MM.1S (cell line): ENCODE measurements at regions not wholly inside any gene's neighbourhood (a gene's known extent, or its start where the extent isn't known, plus 50 kb on each side); places are given as distances from the start of the nearest gene placed in this dataset.
"Not testable (repeated sequence)": the region's sequence is repeated elsewhere in the genome, so short reads cannot be mapped to it uniquely, and the experiment has no call there.

Experiments
- DNase-seq: peaks from one replicate; pipeline ENCODE4 v3.0.0-alpha.2; 2015
- H2AFZ ChIP-seq: fragments of 300-600 bp; sonication (generic); 2 replicates; pipeline ENCODE4 v1.6.0; 2016; ENCODE audit warnings: antibody characterized with exemption, low read length
- H3F3A ChIP-seq: fragments of 300-600 bp; sonication (generic); 2 replicates; pipeline ENCODE4 v1.6.1; 2016; ENCODE audit warnings: mild to moderate bottlenecking, antibody characterized with exemption, low read length, moderate library complexity, mixed read lengths; ENCODE audit not compliant: insufficient read depth
- H3K27ac ChIP-seq: fragments of 300-600 bp; sonication (generic); 2 replicates; pipeline ENCODE4 v1.5.1; 2016; ENCODE audit warnings: mild to moderate bottlenecking, low read length
- H3K27me3 ChIP-seq: fragments of 300-600 bp; sonication (generic); replicated peaks from 2 replicates; pipeline ENCODE4 v1.6.0; 2016; ENCODE audit warnings: low read length; ENCODE audit not compliant: insufficient read depth
- H3K36me3 ChIP-seq: fragments of 300-600 bp; sonication (generic); replicated peaks from 2 replicates; pipeline ENCODE4 v1.6.1; 2016; ENCODE audit warnings: mild to moderate bottlenecking, low read length, mixed read lengths; ENCODE audit not compliant: insufficient read depth
- H3K4me1 ChIP-seq: fragments of 300-600 bp; sonication (generic); 2 replicates; pipeline ENCODE4 v1.6.1; 2016; ENCODE audit warnings: low read length, mixed read lengths
- H3K4me2 ChIP-seq: fragments of 300-600 bp; sonication (generic); 2 replicates; pipeline ENCODE4 v1.6.0; 2016; ENCODE audit warnings: low read depth, low read length
- H3K4me3 ChIP-seq: fragments of 300-600 bp; sonication (generic); 2 replicates; pipeline ENCODE4 v1.5.1; 2016; ENCODE audit warnings: low read length, mixed read lengths
- H3K79me2 ChIP-seq: fragments of 300-600 bp; sonication (generic); 2 replicates; pipeline ENCODE4 v1.6.1; 2016; ENCODE audit warnings: mixed run types, low read length, mixed read lengths
- H3K9ac ChIP-seq: fragments of 300-600 bp; sonication (generic); 2 replicates; pipeline ENCODE4 v1.6.1; 2016; ENCODE audit warnings: low read length, mixed read lengths
- H3K9me2 ChIP-seq: fragments of 300-600 bp; sonication (generic); replicated peaks from 2 replicates; pipeline ENCODE4 v1.6.1; 2016; ENCODE audit warnings: mild to moderate bottlenecking, low read length, mixed read lengths; ENCODE audit not compliant: insufficient read depth
- H3K9me3 ChIP-seq: fragments of 300-600 bp; sonication (generic); replicated peaks from 2 replicates; pipeline ENCODE4 v1.6.1; 2016; ENCODE audit warnings: mild to moderate bottlenecking, low read length, mixed read lengths; ENCODE audit not compliant: insufficient read depth
- H4K20me1 ChIP-seq: fragments of 300-600 bp; sonication (generic); 2 replicates; pipeline ENCODE4 v1.6.1; 2016; ENCODE audit warnings: mild to moderate bottlenecking, low read length, moderate library complexity, mixed read lengths; ENCODE audit not compliant: insufficient read depth
- EZH2 ChIP-seq: fragments of 300-600 bp; sonication (generic); optimal IDR thresholded peaks from 2 replicates; pipeline ENCODE3; 2017; ENCODE audit warnings: low read depth, mild to moderate bottlenecking, antibody characterized with exemption, low read length, mixed read lengths
- EZH2phosphoT487 ChIP-seq: fragments of 300-600 bp; sonication (generic); IDR thresholded peaks from 2 replicates; pipeline ENCODE4 v1.6.1; 2018; ENCODE audit warnings: antibody characterized with exemption, low read length
- TF ChIP-seq, protein P1 (sequence below): fragments of 300-600 bp; sonication (generic); IDR thresholded peaks from 2 replicates; pipeline ENCODE4 v1.5.1; 2016; ENCODE audit warnings: antibody characterized with exemption, low read length, mixed read lengths

GRCh38 chr3:42871-43744 lies 153.5 kb upstream of the CHL1 start:
- TF ChIP-seq, protein P1, sequence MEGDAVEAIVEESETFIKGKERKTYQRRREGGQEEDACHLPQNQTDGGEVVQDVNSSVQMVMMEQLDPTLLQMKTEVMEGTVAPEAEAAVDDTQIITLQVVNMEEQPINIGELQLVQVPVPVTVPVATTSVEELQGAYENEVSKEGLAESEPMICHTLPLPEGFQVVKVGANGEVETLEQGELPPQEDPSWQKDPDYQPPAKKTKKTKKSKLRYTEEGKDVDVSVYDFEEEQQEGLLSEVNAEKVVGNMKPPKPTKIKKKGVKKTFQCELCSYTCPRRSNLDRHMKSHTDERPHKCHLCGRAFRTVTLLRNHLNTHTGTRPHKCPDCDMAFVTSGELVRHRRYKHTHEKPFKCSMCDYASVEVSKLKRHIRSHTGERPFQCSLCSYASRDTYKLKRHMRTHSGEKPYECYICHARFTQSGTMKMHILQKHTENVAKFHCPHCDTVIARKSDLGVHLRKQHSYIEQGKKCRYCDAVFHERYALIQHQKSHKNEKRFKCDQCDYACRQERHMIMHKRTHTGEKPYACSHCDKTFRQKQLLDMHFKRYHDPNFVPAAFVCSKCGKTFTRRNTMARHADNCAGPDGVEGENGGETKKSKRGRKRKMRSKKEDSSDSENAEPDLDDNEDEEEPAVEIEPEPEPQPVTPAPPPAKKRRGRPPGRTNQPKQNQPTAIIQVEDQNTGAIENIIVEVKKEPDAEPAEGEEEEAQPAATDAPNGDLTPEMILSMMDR: peak; percentile 18
- not testable (repeated sequence) for H3K9me2 ChIP-seq, H2AFZ ChIP-seq, H3K27me3 ChIP-seq, H3K4me1 ChIP-seq, DNase-seq, H3K27ac ChIP-seq, H3K9ac ChIP-seq, H3K79me2 ChIP-seq, H3K9me3 ChIP-seq, H3K36me3 ChIP-seq, H3K4me3 ChIP-seq, H3F3A ChIP-seq, H4K20me1 ChIP-seq, H3K4me2 ChIP-seq

DNA sequence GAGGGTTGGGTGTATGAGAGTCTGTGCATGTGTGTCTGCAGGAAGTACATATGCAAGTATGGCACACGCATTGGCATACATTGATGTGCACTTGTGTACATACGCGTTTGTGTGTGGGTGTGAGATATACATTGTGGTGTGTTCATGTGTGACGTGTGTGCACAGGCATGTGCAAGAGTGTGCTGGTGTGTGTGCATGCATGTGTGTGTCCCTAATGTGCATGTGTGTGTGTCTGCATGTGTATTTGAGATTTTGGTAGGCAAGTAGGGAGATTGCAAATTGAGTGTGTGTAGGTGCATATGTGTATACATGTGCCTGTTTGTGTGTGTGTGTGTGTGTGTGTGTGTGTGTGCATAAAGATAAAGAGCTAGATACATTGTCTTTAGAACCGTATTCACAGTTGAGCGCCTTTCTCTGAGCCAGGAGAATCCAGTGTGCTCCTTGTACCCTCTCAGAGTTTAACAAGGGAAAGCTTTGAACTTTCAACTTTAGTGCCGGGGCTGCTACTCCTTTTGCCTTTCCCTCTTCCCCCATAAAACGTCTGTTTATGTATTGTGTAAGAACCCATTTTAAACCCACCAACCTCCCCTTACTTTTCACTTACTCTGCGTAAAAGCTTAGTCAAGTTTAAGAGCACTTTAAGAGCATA lies 152.4 kb upstream of the CHL1 start:
- TF ChIP-seq EZH2phosphoT487 (no peak), EZH2 (no peak)
- TF ChIP-seq, protein P1: no peak
- Histone ChIP-seq H3K4me1 (no peaks in the 10 kb centered on the region), H3F3A (no peaks in the 10 kb centered on the region), H3K9me2 (no peaks in the 10 kb centered on the region), H3K27ac (no peak overlapping the region), H4K20me1 (no peaks in the 10 kb centered on the region), H3K79me2 (no peaks in the 10 kb centered on the region), H2AFZ (no peak overlapping the region), H3K36me3 (no peaks in the 10 kb centered on the region), H3K27me3 (no peaks in the 10 kb centered on the region), H3K4me2 (no peak overlapping the region), H3K4me3 (no peak overlapping the region), H3K9ac (no peak overlapping the region), H3K9me3 (no peaks in the 10 kb centered on the region)
- no peak for DNase-seq

- not testable (repeated sequence) for H3K4me1 ChIP-seq, DNase-seq, H2AFZ ChIP-seq, H3K4me3 ChIP-seq, H3K9me2 ChIP-seq, H3K27ac ChIP-seq, H4K20me1 ChIP-seq, H3K9me3 ChIP-seq, H3K79me2 ChIP-seq, H3K4me2 ChIP-seq, H3F3A ChIP-seq, H3K27me3 ChIP-seq, H3K36me3 ChIP-seq, H3K9ac ChIP-seq
Measured at GRCh38 chr3:44941-45340, 151.6 kb upstream of the CHL1 start.

DNA sequence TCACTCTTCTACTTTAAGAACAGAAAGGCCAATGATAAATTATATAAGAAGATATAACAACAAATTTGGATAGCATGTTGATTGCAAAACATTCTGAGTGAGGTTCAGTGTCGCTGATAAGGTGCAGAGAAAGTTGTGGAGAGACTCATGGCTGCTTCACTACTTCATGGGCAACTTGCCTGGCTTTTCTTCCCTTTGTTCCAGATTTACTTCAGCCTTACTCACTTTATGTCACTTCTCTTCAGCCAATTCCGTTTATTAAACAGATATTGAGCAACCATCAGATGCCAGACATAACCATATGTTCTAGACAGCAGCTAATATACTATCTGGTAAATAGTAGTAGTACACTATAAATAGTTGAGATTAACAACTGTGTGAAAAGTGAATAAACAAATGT lies 150.0 kb upstream of the CHL1 start:
- Histone ChIP-seq H3K4me1 (no peaks in the 10 kb centered on the region), H3F3A (no peaks in the 10 kb centered on the region), H3K4me2 (no peak overlapping the region), H3K9me2 (no peaks in the 10 kb centered on the region), H3K4me3 (no peak overlapping the region), H3K9me3 (no peaks in the 10 kb centered on the region), H2AFZ (no peak overlapping the region), H3K9ac (no peak overlapping the region), H3K79me2 (no peaks in the 10 kb centered on the region), H3K27me3 (no peaks in the 10 kb centered on the region), H4K20me1 (no peaks in the 10 kb centered on the region), H3K36me3 (no peaks in the 10 kb centered on the region), H3K27ac (no peak overlapping the region)
- TF ChIP-seq, protein P1: no peak
- TF ChIP-seq EZH2phosphoT487 (no peak), EZH2 (no peak)
- DNase-seq: no peak

DNA sequence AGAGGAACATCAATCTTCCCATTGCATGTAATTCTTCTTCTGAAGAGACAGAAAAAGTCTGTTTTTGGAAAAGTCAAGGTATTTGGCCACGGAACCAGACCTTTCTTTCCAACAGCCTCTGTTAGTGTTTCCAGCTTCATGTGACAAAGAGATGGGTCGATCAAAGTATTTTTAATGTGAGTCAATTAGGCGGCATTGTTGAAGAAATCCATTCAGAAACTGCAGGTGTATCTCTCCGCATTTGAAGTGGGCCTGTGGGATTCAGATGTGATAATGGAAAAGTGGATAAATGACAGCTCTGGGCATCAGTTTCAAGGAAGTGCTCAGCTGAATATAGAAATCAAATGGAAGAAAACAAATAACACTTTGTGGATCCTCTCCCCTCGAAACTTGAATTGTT lies 143.1 kb upstream of the CHL1 start:
- H3K9me3 ChIP-seq, DNase-seq, H3K4me3 ChIP-seq: not testable (repeated sequence)

More for the DNA sequence above, 143.1 kb upstream of the CHL1 start:
- H2AFZ ChIP-seq, H3K4me1 ChIP-seq, H3K9ac ChIP-seq, H3K27ac ChIP-seq, H3K9me2 ChIP-seq, H3K4me2 ChIP-seq, H3F3A ChIP-seq, H3K36me3 ChIP-seq, H4K20me1 ChIP-seq, H3K79me2 ChIP-seq, H3K27me3 ChIP-seq: not testable (repeated sequence)
